ENCODE measurements at regions not wholly inside any gene's neighbourhood (a gene's known extent, or its start where the extent isn't known, plus 50 kb on each side); places are given as distances from the start of the nearest gene placed in this dataset.

- TF ChIP-seq CTCF (optimal IDR thresholded peaks at IDR 0.05 in 1 of 3, IDR thresholded peaks at IDR 0.05 in 1 of 3, conservative IDR thresholded peaks at IDR 0.05 in 1 of 3; ENCODE audit: extremely low read depth in 1 of 3, insufficient read depth in 2 of 3, low read length in 3 of 3) (no peak), EZH2 (IDR thresholded peaks at IDR 0.05; ENCODE audit: low read length) (no peak)
Observed at GRCh38 chr3:171970301-171970788, 69.0 kb upstream of the FNDC3B start.

All from keratinocyte (primary cell).